Epithelial cell of esophagus (primary cell): ENCODE measurements at regions not wholly inside any gene's neighbourhood (a gene's known extent, or its start where the extent isn't known, plus 50 kb on each side); places are given as distances from the start of the nearest gene placed in this dataset.

ENCODE experiments used
- DNase-seq: peaks from one replicate; pipeline ENCODE4 v3.0.0; 2010; ENCODE audit warnings: low read depth
- H3K4me3 ChIP-seq: 2 replicates; pipeline ENCODE4 v1.5.1; 2011; ENCODE audit warnings: mild to moderate bottlenecking, low read length, control low read depth
- CTCF ChIP-seq: IDR thresholded peaks from 2 replicates; pipeline ENCODE4 v1.5.1; 2011; ENCODE audit warnings: low read depth, mild to moderate bottlenecking, low read length, control low read depth, inconsistent platforms; ENCODE audit not compliant: insufficient read depth; ENCODE audit errors: missing control alignments

DNA sequence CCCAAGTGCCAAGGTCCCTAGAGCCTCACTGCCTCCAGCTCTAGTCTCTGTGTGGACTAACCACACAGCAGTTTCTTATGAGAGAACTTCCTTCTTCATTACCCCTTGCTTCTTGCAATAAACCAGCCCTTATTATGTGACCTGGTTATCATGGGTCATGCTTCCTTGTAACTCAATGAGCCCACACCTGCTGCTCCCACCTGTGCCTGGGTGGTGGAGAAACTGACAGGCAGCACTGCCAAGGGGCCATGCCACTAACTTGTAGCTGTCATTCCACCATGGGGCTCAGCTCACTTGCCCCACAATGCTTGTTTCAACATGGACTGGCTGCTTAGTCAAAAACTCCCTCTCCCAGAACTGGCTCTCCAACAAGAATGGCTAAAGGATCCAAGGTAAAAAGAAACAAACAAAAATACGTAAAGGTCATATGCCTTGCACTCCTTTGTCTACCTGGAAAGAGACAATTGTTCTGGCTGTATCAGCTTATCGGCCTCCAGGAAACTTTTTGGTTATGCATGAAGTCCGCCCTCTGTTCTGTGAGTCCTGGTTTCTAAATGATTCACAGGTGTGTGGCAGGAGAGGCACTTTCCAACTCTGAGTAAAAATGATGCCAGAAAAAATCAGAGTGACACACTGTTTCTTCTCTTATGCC is 446.4 kb downstream of the COG6 start:
- peak; percentile 79 for DNase-seq
- no peak overlapping the region for H3K4me3 ChIP-seq
- no peak for TF ChIP-seq CTCF

DNA sequence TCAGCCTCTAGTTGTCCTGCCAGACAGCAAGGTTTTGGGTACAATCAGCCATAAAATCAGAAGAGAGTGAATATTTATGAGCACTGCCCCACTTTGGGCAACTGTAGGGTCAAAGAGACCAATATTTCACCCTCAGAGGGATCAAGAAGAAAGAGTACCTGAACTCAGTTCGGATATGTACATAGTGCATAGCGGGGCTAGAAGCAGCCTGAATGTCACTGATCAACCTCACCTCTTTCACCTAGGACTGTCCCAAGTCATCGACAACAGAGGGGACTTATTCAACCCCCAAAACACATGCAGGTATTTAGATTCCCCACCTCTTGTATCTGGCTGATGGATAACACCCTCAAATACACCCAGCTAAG is 446.9 kb downstream of the COG6 start:
- H3K4me3 ChIP-seq, result no peak overlapping the region
- DNase-seq, result no peak
- TF ChIP-seq CTCF, result no peak

GRCh38 chr13:40102854-40103253 is 447.4 kb downstream of the COG6 start:
- no peak overlapping the region for H3K4me3 ChIP-seq
- no peak for TF ChIP-seq CTCF
- peak; percentile 99 for DNase-seq

DNA sequence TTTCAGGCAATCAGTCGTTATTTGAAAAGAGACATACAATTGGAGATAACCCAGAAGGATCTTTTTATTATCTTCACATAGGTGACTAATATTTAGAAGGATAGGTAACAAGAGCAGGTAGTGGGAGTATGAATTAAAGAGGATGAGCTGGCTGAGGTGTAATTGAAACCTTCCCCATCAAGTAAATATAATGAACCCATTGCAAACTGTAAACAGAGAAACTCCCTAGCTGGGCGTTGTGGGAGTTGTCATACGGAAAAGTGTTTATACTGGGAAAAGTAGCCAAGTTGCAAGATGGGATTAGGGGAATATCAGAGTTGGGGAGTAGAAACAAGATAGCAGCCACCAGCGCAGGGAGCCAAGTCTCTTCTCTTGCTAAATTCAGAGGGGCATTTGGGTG is 448.4 kb downstream of the COG6 start:
- TF ChIP-seq CTCF, result no peak
- H3K4me3 ChIP-seq, result no peak overlapping the region
- peak; percentile 58 for DNase-seq

DNA sequence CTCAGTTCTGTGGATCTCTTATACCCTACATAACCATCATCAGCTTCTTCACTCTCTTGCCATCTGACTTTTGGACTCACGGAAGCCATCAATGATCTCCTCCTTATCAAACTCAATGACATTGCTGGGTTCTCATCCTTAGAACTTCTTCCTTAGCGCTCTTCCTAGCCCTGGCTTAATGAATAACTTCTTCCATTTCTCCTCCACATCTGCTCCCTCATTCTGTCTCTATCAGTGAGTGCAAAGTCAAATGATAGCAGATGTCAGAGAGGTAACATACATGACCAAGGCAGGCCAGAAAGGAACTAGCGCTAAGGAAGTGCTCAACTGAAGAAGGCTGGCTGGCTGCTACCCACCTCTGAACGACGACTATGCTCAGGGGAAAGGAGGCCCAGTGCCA is 449.8 kb downstream of the COG6 start:
- DNase-seq, result no peak
- no peak overlapping the region for H3K4me3 ChIP-seq
- no peak for TF ChIP-seq CTCF

DNA sequence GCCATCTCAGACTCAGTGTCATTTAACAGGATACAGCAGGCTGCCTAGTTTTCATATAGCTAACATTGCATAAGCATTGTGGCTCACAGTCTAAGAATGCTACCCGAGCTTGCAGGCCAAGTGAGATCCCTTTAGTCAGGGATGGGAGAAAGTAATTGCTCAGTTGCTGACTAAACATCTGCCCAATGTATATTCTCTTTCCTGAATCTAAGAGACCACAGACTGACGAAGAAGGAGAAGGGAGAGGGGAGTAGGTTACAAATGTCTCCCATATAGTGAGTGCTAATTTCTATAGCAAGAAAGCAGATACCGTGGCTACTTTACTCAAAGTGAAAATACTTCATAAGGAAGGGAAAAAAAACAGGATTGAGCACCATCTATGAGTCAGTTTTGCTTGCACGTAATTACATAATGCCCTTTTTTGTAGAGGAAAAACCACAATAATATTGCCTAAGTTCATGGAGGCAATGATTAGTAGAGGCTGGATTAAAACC is 453.9 kb downstream of the COG6 start:
- no peak for TF ChIP-seq CTCF
- DNase-seq, result peak; percentile 98
- peak overlapping the region; percentile 12 for H3K4me3 ChIP-seq

GRCh38 chr13:40113643-40114304 is 458.3 kb downstream of the COG6 start:
- no peak for TF ChIP-seq CTCF
- peak; percentile 37 for DNase-seq
- no peak overlapping the region for H3K4me3 ChIP-seq
